IMR-90 (cell line): ENCODE measurements at regions not wholly inside any gene's neighbourhood (a gene's known extent, or its start where the extent isn't known, plus 50 kb on each side); places are given as distances from the start of the nearest gene placed in this dataset.

Source experiments
- ATAC-seq: fragments of 200-7000 bp; cut with Tn5 transposase; 2 replicates; pipeline ENCODE4 v1.9.1; 2020; ENCODE audit warnings: low read depth, mild to moderate bottlenecking, moderate library complexity
- BruUV-seq: library from RNA; stranded (reverse); fragments of 400-500 nt; replicated peaks from 2 replicates; lab custom pipeline; 2021; lab: Mats Ljungman, UMichigan
- CTCF ChIA-PET: fragments of 300-600 bp; formaldehyde crosslinking; extraction: SDS; loops from one replicate; lab custom pipeline; 2021; ENCODE audit warnings: antibody characterized with exemption; lab: Yijun Ruan, JAX
- POLR2A ChIA-PET: fragments of 300-600 bp; sonication (Branson Sonifier 250); formaldehyde crosslinking; loops from one replicate; lab custom pipeline; 2022; ENCODE audit warnings: antibody characterized with exemption; ENCODE audit not compliant: unreplicated experiment; lab: Charles Lee
- DNase-seq: peaks from one replicate; pipeline ENCODE4 v3.0.0; 2013
- H2AFZ ChIP-seq: replicated peaks from 2 replicates; pipeline ENCODE3; 2013; ENCODE audit warnings: low read length, mild to moderate bottlenecking; ENCODE audit not compliant: poor library complexity
- H2AK5ac ChIP-seq: 2 replicates; pipeline ENCODE4 v1.6.1; 2013; ENCODE audit warnings: low read depth, low read length, inconsistent platforms
- H2AK9ac ChIP-seq: replicated peaks from 2 replicates; pipeline ENCODE3; 2013; ENCODE audit warnings: mild to moderate bottlenecking, low read depth, low read length, moderate library complexity; ENCODE audit not compliant: poor library complexity
- H2BK120ac ChIP-seq: 2 replicates; pipeline ENCODE4 v1.6.1; 2013; ENCODE audit warnings: low read depth, low read length, inconsistent platforms
- H2BK15ac ChIP-seq: 3 replicates; pipeline ENCODE4 v1.6.1; 2013; ENCODE audit warnings: low read depth, low read length, inconsistent platforms
- H2BK20ac ChIP-seq: 2 replicates; pipeline ENCODE4 v1.6.1; 2013; ENCODE audit warnings: low read depth, mild to moderate bottlenecking, inconsistent platforms, low read length, moderate library complexity
- H2BK5ac ChIP-seq: 2 replicates; pipeline ENCODE4 v1.6.1; 2013; ENCODE audit warnings: mild to moderate bottlenecking, low read depth, low read length, inconsistent platforms; ENCODE audit not compliant: poor library complexity, severe bottlenecking
- H3K14ac ChIP-seq: replicated peaks from 2 replicates; pipeline ENCODE4 v1.6.1; 2013; ENCODE audit warnings: low read depth, low read length, inconsistent platforms
- H3K18ac ChIP-seq: 2 replicates; pipeline ENCODE4 v1.6.1; 2013; ENCODE audit warnings: low read depth, low read length, control low read depth
- H3K23ac ChIP-seq: 2 replicates; pipeline ENCODE4 v1.6.1; 2013; ENCODE audit warnings: low read depth, low read length, inconsistent platforms
- H3K27ac ChIP-seq: 2 replicates; pipeline ENCODE4 v1.5.1; 2013; ENCODE audit warnings: mild to moderate bottlenecking, control low read depth, low read length; ENCODE audit not compliant: insufficient read depth
- H3K27me3 ChIP-seq: 2 replicates; pipeline ENCODE4 v1.6.1; 2013; ENCODE audit warnings: low read length; ENCODE audit not compliant: control insufficient read depth, insufficient read depth
- H3K36me3 ChIP-seq: 2 replicates; pipeline ENCODE4 v1.6.1; 2013; ENCODE audit warnings: low read length, mixed read lengths; ENCODE audit not compliant: control insufficient read depth, insufficient read depth
- H3K4ac ChIP-seq: 2 replicates; pipeline ENCODE4 v1.6.1; 2013; ENCODE audit warnings: low read depth, low read length, inconsistent platforms
- H3K4me1 ChIP-seq: 2 replicates; pipeline ENCODE4 v1.6.1; 2013; ENCODE audit warnings: low read length, mixed read lengths; ENCODE audit not compliant: control insufficient read depth, insufficient read depth
- H3K4me2 ChIP-seq: 2 replicates; pipeline ENCODE4 v1.6.1; 2013; ENCODE audit warnings: low read depth, mild to moderate bottlenecking, control low read depth, low read length, moderate library complexity
- H3K4me3 ChIP-seq: 2 replicates; pipeline ENCODE4 v1.5.1; 2013; ENCODE audit warnings: low read depth, mild to moderate bottlenecking, control low read depth, low read length, moderate library complexity; ENCODE audit not compliant: insufficient read depth
- H3K56ac ChIP-seq: 2 replicates; pipeline ENCODE4 v1.6.1; 2013; ENCODE audit warnings: low read length, inconsistent platforms; ENCODE audit not compliant: insufficient read depth; ENCODE audit errors: extremely low read depth
- H3K79me1 ChIP-seq, 2 experiments: 2 replicates each; pipeline ENCODE4 v1.6.1; 2013; ENCODE audit warnings: low read length in 2 of 2, inconsistent platforms in 1 of 2, low read depth in 1 of 2
- H3K9ac ChIP-seq: 2 replicates; pipeline ENCODE4 v1.6.1; 2013; ENCODE audit warnings: low read depth, low read length, control low read depth
- H3K9me1 ChIP-seq: 2 replicates; pipeline ENCODE4 v1.6.1; 2013; ENCODE audit warnings: low read length, inconsistent platforms; ENCODE audit not compliant: insufficient read depth
- H3K9me3 ChIP-seq: 2 replicates; pipeline ENCODE4 v1.6.1; 2013; ENCODE audit warnings: low read length; ENCODE audit not compliant: control insufficient read depth, insufficient read depth
- H4K20me1 ChIP-seq: 2 replicates; pipeline ENCODE4 v1.6.1; 2013; ENCODE audit warnings: low read length, inconsistent platforms; ENCODE audit not compliant: insufficient read depth
- H4K5ac ChIP-seq: 2 replicates; pipeline ENCODE4 v1.6.1; 2013; ENCODE audit warnings: mild to moderate bottlenecking, low read depth, low read length, control low read depth
- H4K8ac ChIP-seq, 2 experiments: 2 replicates each; pipeline ENCODE4 v1.6.1; 2013; ENCODE audit warnings: low read depth in 2 of 2, low read length in 2 of 2, control low read depth in 1 of 2, inconsistent platforms in 1 of 2
- H4K91ac ChIP-seq: 2 replicates; pipeline ENCODE4 v1.6.1; 2013; ENCODE audit warnings: low read depth, low read length, inconsistent platforms; ENCODE audit not compliant: insufficient read depth
- BHLHE40 ChIP-seq: fragments of 150-350 bp; IDR thresholded peaks from 2 replicates; pipeline ENCODE4 v1.6.1; 2016; ENCODE audit warnings: mild to moderate bottlenecking, low read depth, low read length
- CEBPB ChIP-seq: IDR thresholded peaks from 2 replicates; pipeline ENCODE4 v1.6.1; 2012; ENCODE audit warnings: low read depth, low read length, improper control_type of control experiment
- CHD1 ChIP-seq: IDR thresholded peaks from 2 replicates; pipeline ENCODE4 v1.6.1; 2012; ENCODE audit warnings: low read depth, low read length, improper control_type of control experiment
- FOS ChIP-seq: fragments of 150-350 bp; IDR thresholded peaks from 2 replicates; pipeline ENCODE4 v1.6.1; 2016; ENCODE audit warnings: low read depth, low read length
- MAFK ChIP-seq: IDR thresholded peaks from 2 replicates; pipeline ENCODE4 v1.6.1; 2012; ENCODE audit warnings: low read depth, low read length, improper control_type of control experiment
- MAZ ChIP-seq: IDR thresholded peaks from 2 replicates; pipeline ENCODE4 v1.6.1; 2012; ENCODE audit warnings: low read depth, mild to moderate bottlenecking, low read length, improper control_type of control experiment, moderate library complexity, borderline replicate concordance
- MXI1 ChIP-seq: IDR thresholded peaks from 2 replicates; pipeline ENCODE4 v1.6.1; 2012; ENCODE audit warnings: low read depth, mild to moderate bottlenecking, low read length, moderate library complexity, borderline replicate concordance
- NFE2L2 ChIP-seq: fragments of 150-350 bp; IDR thresholded peaks from 2 replicates; pipeline ENCODE4 v1.6.1; 2016; ENCODE audit warnings: low read depth, mild to moderate bottlenecking, low read length
- POLR2A ChIP-seq: IDR thresholded peaks from 2 replicates; pipeline ENCODE4 v1.6.1; 2012; ENCODE audit warnings: mild to moderate bottlenecking, low read depth, low read length
- RAD21 ChIP-seq: IDR thresholded peaks from 2 replicates; pipeline ENCODE4 v1.6.1; 2012; ENCODE audit warnings: low read length, improper control_type of control experiment
- RCOR1 ChIP-seq: IDR thresholded peaks from 2 replicates; pipeline ENCODE4 v1.6.1; 2012; ENCODE audit warnings: mild to moderate bottlenecking, low read length, improper control_type of control experiment; ENCODE audit not compliant: insufficient replicate concordance
- RFX5 ChIP-seq: IDR thresholded peaks from 2 replicates; pipeline ENCODE4 v1.8.0; 2012; ENCODE audit warnings: low read depth, mild to moderate bottlenecking, low read length, moderate library complexity
- SMC3 ChIP-seq: fragments of 150-350 bp; IDR thresholded peaks from 2 replicates; pipeline ENCODE4 v1.6.1; 2016; ENCODE audit warnings: low read depth, mild to moderate bottlenecking, antibody characterized with exemption, low read length, moderate library complexity
- WGBS, 2 experiments: methylation state at CpG; one replicate each; pipeline versions ENCODE4 v1.1.5 to v1.1.7; 2013; ENCODE audit warnings: missing lambda C conversion rate in 2 of 2; ENCODE audit not compliant: insufficient read length in 1 of 2; ENCODE audit errors: extremely low coverage in 2 of 2; 5-methylcytosine and 5-hydroxymethylcytosine counted together
- dilution Hi-C: fragments of 300-500 bp; cut with HindIII; formaldehyde crosslinking; loops from one replicate; pipeline ENCODE4 v1.14.3; 2018; ENCODE audit warnings: low sequenced_read_pairs; ENCODE audit not compliant: unreplicated experiment
- in situ Hi-C: fragments of 300-500 bp; cut with MboI; formaldehyde crosslinking; loops from 3 replicates; pipeline ENCODE4 v1.14.3; 2019; ENCODE audit warnings: low sequenced_read_pairs, inconsistent platforms, mixed read lengths
- intact Hi-C: fragments of 100-400 bp; cut with micrococcal nuclease; formaldehyde crosslinking; loops from 2 replicates; pipeline ENCODE4 v1.10.0; 2022
- TF ChIP-seq, protein P1 (sequence below): fragments of 150-350 bp; IDR thresholded peaks from 2 replicates; pipeline ENCODE4 v1.6.1; 2017; ENCODE audit warnings: mild to moderate bottlenecking, antibody characterized with exemption, low read length, low read depth
- TF ChIP-seq, protein P2 (sequence below): conservative IDR thresholded peaks from 2 replicates; pipeline ENCODE4 v1.5.1; 2012; ENCODE audit warnings: mild to moderate bottlenecking, low read depth, low read length, improper control_type of control experiment
- TF ChIP-seq, protein P3 (sequence below): fragments of 150-350 bp; IDR thresholded peaks from 2 replicates; pipeline ENCODE4 v1.6.1; 2016; ENCODE audit warnings: low read depth, mild to moderate bottlenecking, low read length, moderate library complexity, borderline replicate concordance

DNA sequence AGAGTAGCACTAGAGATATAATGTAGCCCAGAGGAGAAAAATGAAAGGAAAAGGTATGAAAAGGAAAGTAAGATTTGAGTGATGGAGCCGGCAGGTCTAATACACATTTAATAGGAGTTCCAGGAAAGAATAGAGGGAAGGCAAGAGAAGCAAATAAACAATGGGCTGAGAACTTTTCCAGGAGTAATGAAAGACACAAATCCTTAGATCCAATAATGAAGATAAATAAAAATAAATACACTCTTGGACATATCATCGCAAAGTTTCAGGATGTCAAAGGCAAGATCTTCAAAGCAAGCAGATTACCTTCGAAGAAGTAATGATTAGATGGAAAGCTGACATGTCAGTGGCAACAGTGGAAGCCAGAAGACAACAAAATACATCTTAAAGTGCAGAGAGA is 102.0 kb upstream of the YWHAQ start:
- Histone ChIP-seq H2AFZ (no peak overlapping the region), H3K79me1 (no peaks in the 10 kb centered on the region), H2AK9ac (no peak overlapping the region), H2BK15ac (no peak overlapping the region), H4K5ac (no peak overlapping the region), H3K56ac (no peak overlapping the region), H2BK20ac (no peak overlapping the region), H3K23ac (no peak overlapping the region), H4K91ac (no peak overlapping the region), H3K4ac (no peak overlapping the region), H3K4me3 (no peak overlapping the region), H4K20me1 (no peaks in the 10 kb centered on the region), H2AK5ac (no peak overlapping the region), H3K9me3 (peaks cover 3% of the 10 kb centered on the region; the same call in 1 of the 2 replicates), H3K14ac (no peak overlapping the region), H3K18ac (no peak overlapping the region), H3K36me3 (no peaks in the 10 kb centered on the region), H3K9me1 (0 out of 2 replicates have a peak, but pooled peaks cover 3% of the 10 kb centered on the region), H3K9ac (no peak overlapping the region), H3K4me2 (no peak overlapping the region), H3K4me1 (no peaks in the 10 kb centered on the region), H4K8ac (no peak overlapping the region), H2BK5ac (no peak overlapping the region), H3K27ac (no peak overlapping the region), H3K27me3 (peaks cover 13% of the 10 kb centered on the region), H2BK120ac (no peak overlapping the region)
- intact Hi-C loops = no loop called here
- CTCF ChIA-PET = no interaction called here
- in situ Hi-C loops = no loop called here
- no CpG with 5 or more reads among the region's 3 CpGs for WGBS, 2 experiments
- TF ChIP-seq SMC3 = no peak
- TF ChIP-seq POLR2A = no peak
- TF ChIP-seq, protein P1, sequence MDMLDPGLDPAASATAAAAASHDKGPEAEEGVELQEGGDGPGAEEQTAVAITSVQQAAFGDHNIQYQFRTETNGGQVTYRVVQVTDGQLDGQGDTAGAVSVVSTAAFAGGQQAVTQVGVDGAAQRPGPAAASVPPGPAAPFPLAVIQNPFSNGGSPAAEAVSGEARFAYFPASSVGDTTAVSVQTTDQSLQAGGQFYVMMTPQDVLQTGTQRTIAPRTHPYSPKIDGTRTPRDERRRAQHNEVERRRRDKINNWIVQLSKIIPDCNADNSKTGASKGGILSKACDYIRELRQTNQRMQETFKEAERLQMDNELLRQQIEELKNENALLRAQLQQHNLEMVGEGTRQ = no peak
- no peak for TF ChIP-seq BHLHE40
- TF ChIP-seq CHD1 = no peak
- TF ChIP-seq MAFK = no peak
- no peak for TF ChIP-seq RFX5
- TF ChIP-seq, protein P2, sequence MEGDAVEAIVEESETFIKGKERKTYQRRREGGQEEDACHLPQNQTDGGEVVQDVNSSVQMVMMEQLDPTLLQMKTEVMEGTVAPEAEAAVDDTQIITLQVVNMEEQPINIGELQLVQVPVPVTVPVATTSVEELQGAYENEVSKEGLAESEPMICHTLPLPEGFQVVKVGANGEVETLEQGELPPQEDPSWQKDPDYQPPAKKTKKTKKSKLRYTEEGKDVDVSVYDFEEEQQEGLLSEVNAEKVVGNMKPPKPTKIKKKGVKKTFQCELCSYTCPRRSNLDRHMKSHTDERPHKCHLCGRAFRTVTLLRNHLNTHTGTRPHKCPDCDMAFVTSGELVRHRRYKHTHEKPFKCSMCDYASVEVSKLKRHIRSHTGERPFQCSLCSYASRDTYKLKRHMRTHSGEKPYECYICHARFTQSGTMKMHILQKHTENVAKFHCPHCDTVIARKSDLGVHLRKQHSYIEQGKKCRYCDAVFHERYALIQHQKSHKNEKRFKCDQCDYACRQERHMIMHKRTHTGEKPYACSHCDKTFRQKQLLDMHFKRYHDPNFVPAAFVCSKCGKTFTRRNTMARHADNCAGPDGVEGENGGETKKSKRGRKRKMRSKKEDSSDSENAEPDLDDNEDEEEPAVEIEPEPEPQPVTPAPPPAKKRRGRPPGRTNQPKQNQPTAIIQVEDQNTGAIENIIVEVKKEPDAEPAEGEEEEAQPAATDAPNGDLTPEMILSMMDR = no peak
- no peak for TF ChIP-seq RAD21
- TF ChIP-seq RCOR1 = no peak
- no peak for TF ChIP-seq NFE2L2
- TF ChIP-seq, protein P3, sequence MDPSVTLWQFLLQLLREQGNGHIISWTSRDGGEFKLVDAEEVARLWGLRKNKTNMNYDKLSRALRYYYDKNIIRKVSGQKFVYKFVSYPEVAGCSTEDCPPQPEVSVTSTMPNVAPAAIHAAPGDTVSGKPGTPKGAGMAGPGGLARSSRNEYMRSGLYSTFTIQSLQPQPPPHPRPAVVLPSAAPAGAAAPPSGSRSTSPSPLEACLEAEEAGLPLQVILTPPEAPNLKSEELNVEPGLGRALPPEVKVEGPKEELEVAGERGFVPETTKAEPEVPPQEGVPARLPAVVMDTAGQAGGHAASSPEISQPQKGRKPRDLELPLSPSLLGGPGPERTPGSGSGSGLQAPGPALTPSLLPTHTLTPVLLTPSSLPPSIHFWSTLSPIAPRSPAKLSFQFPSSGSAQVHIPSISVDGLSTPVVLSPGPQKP = no peak
- TF ChIP-seq MXI1 = no peak
- no peak for TF ChIP-seq MAZ
- TF ChIP-seq FOS = no peak
- TF ChIP-seq CEBPB = no peak
- no peak for ATAC-seq
- BruUV-seq = no TSS peak
- dilution Hi-C loops = no loop called here
- DNase-seq = no peak
- POLR2A ChIA-PET = no interaction called here
